Thyroid gland (tissue), 4 donors: ENCODE measurements at regions not wholly inside any gene's neighbourhood (a gene's known extent, or its start where the extent isn't known, plus 50 kb on each side); places are given as distances from the start of the nearest gene placed in this dataset.

Experiments used
- POLR2A ChIP-seq, 2 donors: fragments of 450-650 bp; IDR thresholded peaks; one replicate each; pipeline ENCODE4 v1.6.1; 2017; ENCODE audit warnings: antibody characterized with exemption in 2 of 2, mild to moderate bottlenecking in 2 of 2, moderate library complexity in 1 of 2
- TF ChIP-seq, protein P1 (sequence below), 6 experiments: fragments of 200-600 bp in 3 of 6; fragments of 450-650 bp in 3 of 6; sonication (generic) in 3 of 6; IDR thresholded peaks; one replicate each; pipeline ENCODE4 v1.5.1; 2016 to 2019; ENCODE audit warnings: antibody characterized with exemption in 6 of 6, mild to moderate bottlenecking in 2 of 6, inconsistent platforms in 1 of 6, moderate library complexity in 1 of 6

DNA sequence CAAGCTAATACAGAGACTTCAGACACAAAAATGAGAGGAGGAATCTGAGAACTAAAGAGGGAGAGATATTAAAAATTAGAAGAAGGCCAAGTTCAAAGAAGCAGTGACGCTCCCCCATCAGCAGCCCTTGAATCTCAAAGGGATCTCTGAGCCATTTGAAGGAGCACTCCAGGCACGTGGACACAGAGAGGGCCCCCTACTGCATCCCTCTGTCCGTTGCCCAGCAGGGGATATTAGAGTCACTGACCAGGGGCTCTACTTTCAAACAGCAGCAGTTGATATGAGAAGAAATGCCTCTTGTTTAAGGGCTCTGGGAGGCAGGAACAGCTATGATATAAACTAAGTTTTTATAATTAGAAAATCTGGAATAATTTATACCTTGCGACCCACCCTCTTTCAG is 479.0 kb upstream of the SALL1 start:
- TF ChIP-seq, protein P1, sequence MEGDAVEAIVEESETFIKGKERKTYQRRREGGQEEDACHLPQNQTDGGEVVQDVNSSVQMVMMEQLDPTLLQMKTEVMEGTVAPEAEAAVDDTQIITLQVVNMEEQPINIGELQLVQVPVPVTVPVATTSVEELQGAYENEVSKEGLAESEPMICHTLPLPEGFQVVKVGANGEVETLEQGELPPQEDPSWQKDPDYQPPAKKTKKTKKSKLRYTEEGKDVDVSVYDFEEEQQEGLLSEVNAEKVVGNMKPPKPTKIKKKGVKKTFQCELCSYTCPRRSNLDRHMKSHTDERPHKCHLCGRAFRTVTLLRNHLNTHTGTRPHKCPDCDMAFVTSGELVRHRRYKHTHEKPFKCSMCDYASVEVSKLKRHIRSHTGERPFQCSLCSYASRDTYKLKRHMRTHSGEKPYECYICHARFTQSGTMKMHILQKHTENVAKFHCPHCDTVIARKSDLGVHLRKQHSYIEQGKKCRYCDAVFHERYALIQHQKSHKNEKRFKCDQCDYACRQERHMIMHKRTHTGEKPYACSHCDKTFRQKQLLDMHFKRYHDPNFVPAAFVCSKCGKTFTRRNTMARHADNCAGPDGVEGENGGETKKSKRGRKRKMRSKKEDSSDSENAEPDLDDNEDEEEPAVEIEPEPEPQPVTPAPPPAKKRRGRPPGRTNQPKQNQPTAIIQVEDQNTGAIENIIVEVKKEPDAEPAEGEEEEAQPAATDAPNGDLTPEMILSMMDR (IDR thresholded peaks at IDR 0.05), result no peak
- TF ChIP-seq POLR2A (IDR thresholded peaks at IDR 0.05), result no peak
